GM23338 (cell line): ENCODE measurements at regions not wholly inside any gene's neighbourhood (a gene's known extent, or its start where the extent isn't known, plus 50 kb on each side); places are given as distances from the start of the nearest gene placed in this dataset.

ENCODE experiments used
- ATAC-seq: fragments of 200-7000 bp; cut with Tn5 transposase; 3 replicates; pipeline ENCODE4 v1.9.1; 2020
- DNase-seq: peaks from one replicate; pipeline ENCODE4 v3.0.0-alpha.2; 2015; ENCODE audit warnings: low spot score
- H2AFZ ChIP-seq: fragments of 200-600 bp; sonication (generic); 2 replicates; pipeline ENCODE4 v1.8.0; 2016; ENCODE audit warnings: antibody characterized with exemption, mild to moderate bottlenecking, moderate library complexity
- H3F3A ChIP-seq: fragments of 200-600 bp; sonication (generic); replicated peaks from 2 replicates; pipeline ENCODE4 v1.8.0; 2017; ENCODE audit warnings: antibody characterized with exemption, mixed run types, low read depth
- H3K27ac ChIP-seq: fragments of 200-600 bp; sonication (generic); 2 replicates; pipeline ENCODE4 v1.6.1; 2016; ENCODE audit warnings: low read depth
- H3K27me3 ChIP-seq: fragments of 200-600 bp; sonication (generic); 2 replicates; pipeline ENCODE4 v1.8.0; 2016; ENCODE audit warnings: mild to moderate bottlenecking, mixed run types, moderate library complexity; ENCODE audit not compliant: insufficient read depth
- H3K36me3 ChIP-seq: fragments of 200-600 bp; sonication (generic); 2 replicates; pipeline ENCODE4 v1.8.0; 2016; ENCODE audit warnings: mild to moderate bottlenecking; ENCODE audit not compliant: insufficient read depth
- H3K4me1 ChIP-seq: fragments of 200-600 bp; sonication (generic); 2 replicates; pipeline ENCODE4 v1.8.0; 2016; ENCODE audit warnings: mild to moderate bottlenecking, moderate library complexity; ENCODE audit not compliant: insufficient read depth
- H3K4me2 ChIP-seq: fragments of 200-600 bp; sonication (generic); 2 replicates; pipeline ENCODE4 v1.7.1; 2017; ENCODE audit warnings: mixed run types
- H3K4me3 ChIP-seq: fragments of 200-600 bp; sonication (generic); 2 replicates; pipeline ENCODE4 v1.6.1; 2016; ENCODE audit warnings: mixed run types
- H3K79me2 ChIP-seq: fragments of 200-600 bp; sonication (generic); replicated peaks from 2 replicates; pipeline ENCODE4 v1.8.0; 2017; ENCODE audit warnings: mild to moderate bottlenecking; ENCODE audit not compliant: insufficient read depth
- H3K9me2 ChIP-seq: fragments of 200-600 bp; sonication (generic); 2 replicates; pipeline ENCODE4 v1.8.0; 2017; ENCODE audit not compliant: insufficient read depth
- H4K20me1 ChIP-seq: fragments of 200-600 bp; sonication (generic); replicated peaks from 2 replicates; pipeline ENCODE4 v1.8.0; 2017; ENCODE audit warnings: mild to moderate bottlenecking; ENCODE audit not compliant: insufficient read depth
- H3K27ac Mint-ChIP-seq: 2 replicates; pipeline ENCODE4 v1.8.0; 2020; ENCODE audit warnings: inconsistent platforms, mild to moderate bottlenecking, moderate library complexity, mixed read lengths
- H3K27me3 Mint-ChIP-seq: 3 replicates; pipeline ENCODE4 v1.8.0; 2022; ENCODE audit warnings: low read depth, mild to moderate bottlenecking, moderate library complexity, mixed read lengths, inconsistent platforms; ENCODE audit not compliant: insufficient read depth, poor library complexity
- H3K36me3 Mint-ChIP-seq: 3 replicates; pipeline ENCODE4 v1.8.0; 2021; ENCODE audit warnings: low read depth, mild to moderate bottlenecking, inconsistent platforms, moderate library complexity, mixed read lengths
- H3K4me1 Mint-ChIP-seq: 3 replicates; pipeline ENCODE4 v1.8.0; 2020; ENCODE audit warnings: mild to moderate bottlenecking, inconsistent platforms, mixed read lengths
- H3K4me3 Mint-ChIP-seq: 3 replicates; pipeline ENCODE4 v1.8.0; 2021; ENCODE audit warnings: moderate library complexity, mild to moderate bottlenecking, inconsistent platforms, mixed read lengths
- H3K9me3 Mint-ChIP-seq: 3 replicates; pipeline ENCODE4 v1.8.0; 2020; ENCODE audit warnings: moderate library complexity, mild to moderate bottlenecking, inconsistent platforms, mixed read lengths
- CREB1 ChIP-seq: fragments of 250-450 bp; sonication (Bioruptor Pico); IDR thresholded peaks from 2 replicates; pipeline ENCODE4 v1.5.0; 2020; ENCODE audit warnings: low read depth, mild to moderate bottlenecking, moderate library complexity
- CTCF ChIP-seq, 2 experiments: fragments of 200-600 bp in 1 of 2; sonication (generic) in 1 of 2; conservative IDR thresholded peaks; 2 replicates each; pipeline versions ENCODE4 v1.5.1 to v1.6.1; 2016 to 2017; ENCODE audit warnings: antibody characterized with exemption in 2 of 2, low read depth in 2 of 2, mild to moderate bottlenecking in 2 of 2, moderate library complexity in 1 of 2
- EZH2phosphoT487 ChIP-seq: fragments of 200-600 bp; sonication (generic); IDR thresholded peaks from one replicate; pipeline ENCODE4 v1.8.1; 2018; ENCODE audit warnings: antibody characterized with exemption; ENCODE audit not compliant: unreplicated experiment
- JUNB ChIP-seq: IDR thresholded peaks from one replicate; pipeline ENCODE4 v1.6.1; 2016; ENCODE audit warnings: antibody characterized with exemption; ENCODE audit not compliant: unreplicated experiment
- NANOG ChIP-seq: IDR thresholded peaks from 2 replicates; pipeline ENCODE4 v1.6.1; 2016; ENCODE audit warnings: antibody characterized with exemption, borderline replicate concordance
- POLR2AphosphoS5 ChIP-seq: IDR thresholded peaks from 2 replicates; pipeline ENCODE4 v1.6.1; 2016; ENCODE audit warnings: antibody characterized with exemption, low read depth
- STAT1 ChIP-seq: IDR thresholded peaks from one replicate; pipeline ENCODE4 v1.6.1; 2016; ENCODE audit warnings: antibody characterized with exemption; ENCODE audit not compliant: unreplicated experiment
- ZNF331 ChIP-seq: fragments of 250-450 bp; sonication (Bioruptor Pico); IDR thresholded peaks from 2 replicates; pipeline ENCODE4 v1.5.0; 2020; ENCODE audit warnings: low read depth, mild to moderate bottlenecking, moderate library complexity
- TF ChIP-seq, protein P1 (sequence below): IDR thresholded peaks from one replicate; pipeline ENCODE4 v1.6.1; 2018; ENCODE audit warnings: antibody characterized with exemption; ENCODE audit not compliant: unreplicated experiment
- TF ChIP-seq, protein P2 (sequence below): fragments of 250-450 bp; sonication (Bioruptor Pico); IDR thresholded peaks from 2 replicates; pipeline ENCODE4 v1.5.0; 2020; ENCODE audit warnings: mild to moderate bottlenecking, moderate library complexity
- TF ChIP-seq, protein P3 (sequence below): IDR thresholded peaks from 2 replicates; pipeline ENCODE4 v1.6.1; 2016; ENCODE audit warnings: antibody characterized with exemption

GRCh38 chr2:181253438-181253837, 203.7 kb upstream of the ITGA4 start:
- Mint-ChIP-seq H3K27me3 (no peaks in the 10 kb centered on the region), H3K36me3 (no peaks in the 10 kb centered on the region), H3K27ac (no peak overlapping the region), H3K9me3 (no peaks in the 10 kb centered on the region), H3K4me1 (no peaks in the 10 kb centered on the region), H3K4me3 (no peak overlapping the region)
- Histone ChIP-seq H3K36me3 (no peaks in the 10 kb centered on the region), H3K4me2 (no peak overlapping the region), H3K27me3 (no peaks in the 10 kb centered on the region), H2AFZ (no peak overlapping the region), H3K27ac (no peak overlapping the region), H3K79me2 (no peaks in the 10 kb centered on the region), H3K9me2 (no peaks in the 10 kb centered on the region), H4K20me1 (no peaks in the 10 kb centered on the region), H3K4me3 (no peak overlapping the region), H3K4me1 (no peaks in the 10 kb centered on the region), H3F3A (no peaks in the 10 kb centered on the region)
- DNase-seq: no peak
- no peak for ATAC-seq
- TF ChIP-seq CREB1 (CRISPR knock-in tag) (no peak), POLR2AphosphoS5 (no peak), CTCF (conservative IDR thresholded peaks at IDR 0.05; ENCODE audit: low read depth in 2 of 2) (no peak), NANOG (no peak), STAT1 (no peak), JUNB (no peak), ZNF331 (no peak), EZH2phosphoT487 (no peak)
- TF ChIP-seq, protein P1, sequence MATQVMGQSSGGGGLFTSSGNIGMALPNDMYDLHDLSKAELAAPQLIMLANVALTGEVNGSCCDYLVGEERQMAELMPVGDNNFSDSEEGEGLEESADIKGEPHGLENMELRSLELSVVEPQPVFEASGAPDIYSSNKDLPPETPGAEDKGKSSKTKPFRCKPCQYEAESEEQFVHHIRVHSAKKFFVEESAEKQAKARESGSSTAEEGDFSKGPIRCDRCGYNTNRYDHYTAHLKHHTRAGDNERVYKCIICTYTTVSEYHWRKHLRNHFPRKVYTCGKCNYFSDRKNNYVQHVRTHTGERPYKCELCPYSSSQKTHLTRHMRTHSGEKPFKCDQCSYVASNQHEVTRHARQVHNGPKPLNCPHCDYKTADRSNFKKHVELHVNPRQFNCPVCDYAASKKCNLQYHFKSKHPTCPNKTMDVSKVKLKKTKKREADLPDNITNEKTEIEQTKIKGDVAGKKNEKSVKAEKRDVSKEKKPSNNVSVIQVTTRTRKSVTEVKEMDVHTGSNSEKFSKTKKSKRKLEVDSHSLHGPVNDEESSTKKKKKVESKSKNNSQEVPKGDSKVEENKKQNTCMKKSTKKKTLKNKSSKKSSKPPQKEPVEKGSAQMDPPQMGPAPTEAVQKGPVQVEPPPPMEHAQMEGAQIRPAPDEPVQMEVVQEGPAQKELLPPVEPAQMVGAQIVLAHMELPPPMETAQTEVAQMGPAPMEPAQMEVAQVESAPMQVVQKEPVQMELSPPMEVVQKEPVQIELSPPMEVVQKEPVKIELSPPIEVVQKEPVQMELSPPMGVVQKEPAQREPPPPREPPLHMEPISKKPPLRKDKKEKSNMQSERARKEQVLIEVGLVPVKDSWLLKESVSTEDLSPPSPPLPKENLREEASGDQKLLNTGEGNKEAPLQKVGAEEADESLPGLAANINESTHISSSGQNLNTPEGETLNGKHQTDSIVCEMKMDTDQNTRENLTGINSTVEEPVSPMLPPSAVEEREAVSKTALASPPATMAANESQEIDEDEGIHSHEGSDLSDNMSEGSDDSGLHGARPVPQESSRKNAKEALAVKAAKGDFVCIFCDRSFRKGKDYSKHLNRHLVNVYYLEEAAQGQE: no peak
- TF ChIP-seq, protein P2, sequence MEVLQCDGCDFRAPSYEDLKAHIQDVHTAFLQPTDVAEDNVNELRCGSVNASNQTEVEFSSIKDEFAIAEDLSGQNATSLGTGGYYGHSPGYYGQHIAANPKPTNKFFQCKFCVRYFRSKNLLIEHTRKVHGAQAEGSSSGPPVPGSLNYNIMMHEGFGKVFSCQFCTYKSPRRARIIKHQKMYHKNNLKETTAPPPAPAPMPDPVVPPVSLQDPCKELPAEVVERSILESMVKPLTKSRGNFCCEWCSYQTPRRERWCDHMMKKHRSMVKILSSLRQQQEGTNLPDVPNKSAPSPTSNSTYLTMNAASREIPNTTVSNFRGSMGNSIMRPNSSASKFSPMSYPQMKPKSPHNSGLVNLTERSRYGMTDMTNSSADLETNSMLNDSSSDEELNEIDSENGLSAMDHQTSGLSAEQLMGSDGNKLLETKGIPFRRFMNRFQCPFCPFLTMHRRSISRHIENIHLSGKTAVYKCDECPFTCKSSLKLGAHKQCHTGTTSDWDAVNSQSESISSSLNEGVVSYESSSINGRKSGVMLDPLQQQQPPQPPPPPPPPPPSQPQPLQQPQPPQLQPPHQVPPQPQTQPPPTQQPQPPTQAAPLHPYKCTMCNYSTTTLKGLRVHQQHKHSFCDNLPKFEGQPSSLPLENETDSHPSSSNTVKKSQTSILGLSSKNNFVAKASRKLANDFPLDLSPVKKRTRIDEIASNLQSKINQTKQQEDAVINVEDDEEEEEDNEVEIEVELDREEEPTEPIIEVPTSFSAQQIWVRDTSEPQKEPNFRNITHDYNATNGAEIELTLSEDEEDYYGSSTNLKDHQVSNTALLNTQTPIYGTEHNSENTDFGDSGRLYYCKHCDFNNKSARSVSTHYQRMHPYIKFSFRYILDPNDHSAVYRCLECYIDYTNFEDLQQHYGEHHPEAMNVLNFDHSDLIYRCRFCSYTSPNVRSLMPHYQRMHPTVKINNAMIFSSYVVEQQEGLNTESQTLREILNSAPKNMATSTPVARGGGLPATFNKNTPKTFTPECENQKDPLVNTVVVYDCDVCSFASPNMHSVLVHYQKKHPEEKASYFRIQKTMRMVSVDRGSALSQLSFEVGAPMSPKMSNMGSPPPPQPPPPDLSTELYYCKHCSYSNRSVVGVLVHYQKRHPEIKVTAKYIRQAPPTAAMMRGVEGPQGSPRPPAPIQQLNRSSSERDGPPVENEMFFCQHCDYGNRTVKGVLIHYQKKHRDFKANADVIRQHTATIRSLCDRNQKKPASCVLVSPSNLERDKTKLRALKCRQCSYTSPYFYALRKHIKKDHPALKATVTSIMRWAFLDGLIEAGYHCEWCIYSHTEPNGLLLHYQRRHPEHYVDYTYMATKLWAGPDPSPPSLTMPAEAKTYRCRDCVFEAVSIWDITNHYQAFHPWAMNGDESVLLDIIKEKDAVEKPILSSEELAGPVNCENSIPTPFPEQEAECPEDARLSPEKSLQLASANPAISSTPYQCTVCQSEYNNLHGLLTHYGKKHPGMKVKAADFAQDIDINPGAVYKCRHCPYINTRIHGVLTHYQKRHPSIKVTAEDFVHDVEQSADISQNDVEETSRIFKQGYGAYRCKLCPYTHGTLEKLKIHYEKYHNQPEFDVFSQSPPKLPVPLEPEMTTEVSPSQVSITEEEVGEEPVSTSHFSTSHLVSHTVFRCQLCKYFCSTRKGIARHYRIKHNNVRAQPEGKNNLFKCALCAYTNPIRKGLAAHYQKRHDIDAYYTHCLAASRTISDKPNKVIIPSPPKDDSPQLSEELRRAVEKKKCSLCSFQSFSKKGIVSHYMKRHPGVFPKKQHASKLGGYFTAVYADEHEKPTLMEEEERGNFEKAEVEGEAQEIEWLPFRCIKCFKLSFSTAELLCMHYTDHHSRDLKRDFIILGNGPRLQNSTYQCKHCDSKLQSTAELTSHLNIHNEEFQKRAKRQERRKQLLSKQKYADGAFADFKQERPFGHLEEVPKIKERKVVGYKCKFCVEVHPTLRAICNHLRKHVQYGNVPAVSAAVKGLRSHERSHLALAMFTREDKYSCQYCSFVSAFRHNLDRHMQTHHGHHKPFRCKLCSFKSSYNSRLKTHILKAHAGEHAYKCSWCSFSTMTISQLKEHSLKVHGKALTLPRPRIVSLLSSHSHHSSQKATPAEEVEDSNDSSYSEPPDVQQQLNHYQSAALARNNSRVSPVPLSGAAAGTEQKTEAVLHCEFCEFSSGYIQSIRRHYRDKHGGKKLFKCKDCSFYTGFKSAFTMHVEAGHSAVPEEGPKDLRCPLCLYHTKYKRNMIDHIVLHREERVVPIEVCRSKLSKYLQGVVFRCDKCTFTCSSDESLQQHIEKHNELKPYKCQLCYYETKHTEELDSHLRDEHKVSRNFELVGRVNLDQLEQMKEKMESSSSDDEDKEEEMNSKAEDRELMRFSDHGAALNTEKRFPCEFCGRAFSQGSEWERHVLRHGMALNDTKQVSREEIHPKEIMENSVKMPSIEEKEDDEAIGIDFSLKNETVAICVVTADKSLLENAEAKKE (CRISPR knock-in tag): no peak
- TF ChIP-seq, protein P3, sequence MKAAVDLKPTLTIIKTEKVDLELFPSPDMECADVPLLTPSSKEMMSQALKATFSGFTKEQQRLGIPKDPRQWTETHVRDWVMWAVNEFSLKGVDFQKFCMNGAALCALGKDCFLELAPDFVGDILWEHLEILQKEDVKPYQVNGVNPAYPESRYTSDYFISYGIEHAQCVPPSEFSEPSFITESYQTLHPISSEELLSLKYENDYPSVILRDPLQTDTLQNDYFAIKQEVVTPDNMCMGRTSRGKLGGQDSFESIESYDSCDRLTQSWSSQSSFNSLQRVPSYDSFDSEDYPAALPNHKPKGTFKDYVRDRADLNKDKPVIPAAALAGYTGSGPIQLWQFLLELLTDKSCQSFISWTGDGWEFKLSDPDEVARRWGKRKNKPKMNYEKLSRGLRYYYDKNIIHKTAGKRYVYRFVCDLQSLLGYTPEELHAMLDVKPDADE: no peak
